ENCODE measurements at regions not wholly inside any gene's neighbourhood (a gene's known extent, or its start where the extent isn't known, plus 50 kb on each side); places are given as distances from the start of the nearest gene placed in this dataset.

- no peak for TF ChIP-seq SP1 (CRISPR knock-in tag; conservative IDR thresholded peaks at IDR 0.05)
- no peak for TF ChIP-seq JAZF1 (CRISPR knock-in tag; IDR thresholded peaks at IDR 0.05)
- no peak for TF ChIP-seq JUN (CRISPR knock-in tag; IDR thresholded peaks at IDR 0.05)
- TF ChIP-seq NR2C2 (CRISPR knock-in tag; IDR thresholded peaks at IDR 0.05) = no peak
- TF ChIP-seq, protein P1, sequence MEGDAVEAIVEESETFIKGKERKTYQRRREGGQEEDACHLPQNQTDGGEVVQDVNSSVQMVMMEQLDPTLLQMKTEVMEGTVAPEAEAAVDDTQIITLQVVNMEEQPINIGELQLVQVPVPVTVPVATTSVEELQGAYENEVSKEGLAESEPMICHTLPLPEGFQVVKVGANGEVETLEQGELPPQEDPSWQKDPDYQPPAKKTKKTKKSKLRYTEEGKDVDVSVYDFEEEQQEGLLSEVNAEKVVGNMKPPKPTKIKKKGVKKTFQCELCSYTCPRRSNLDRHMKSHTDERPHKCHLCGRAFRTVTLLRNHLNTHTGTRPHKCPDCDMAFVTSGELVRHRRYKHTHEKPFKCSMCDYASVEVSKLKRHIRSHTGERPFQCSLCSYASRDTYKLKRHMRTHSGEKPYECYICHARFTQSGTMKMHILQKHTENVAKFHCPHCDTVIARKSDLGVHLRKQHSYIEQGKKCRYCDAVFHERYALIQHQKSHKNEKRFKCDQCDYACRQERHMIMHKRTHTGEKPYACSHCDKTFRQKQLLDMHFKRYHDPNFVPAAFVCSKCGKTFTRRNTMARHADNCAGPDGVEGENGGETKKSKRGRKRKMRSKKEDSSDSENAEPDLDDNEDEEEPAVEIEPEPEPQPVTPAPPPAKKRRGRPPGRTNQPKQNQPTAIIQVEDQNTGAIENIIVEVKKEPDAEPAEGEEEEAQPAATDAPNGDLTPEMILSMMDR (IDR thresholded peaks at IDR 0.05) = no peak
- no peak for TF ChIP-seq NR1H2 (CRISPR knock-in tag; IDR thresholded peaks at IDR 0.05)
- TF ChIP-seq NFYB (CRISPR knock-in tag; conservative IDR thresholded peaks at IDR 0.05; ENCODE audit: low read depth) = no peak
- no peak for TF ChIP-seq SOX15 (CRISPR knock-in tag; IDR thresholded peaks at IDR 0.05)
- no peak for TF ChIP-seq GABPB1 (CRISPR knock-in tag; IDR thresholded peaks at IDR 0.05)
- TF ChIP-seq SMAD3 (CRISPR knock-in tag; IDR thresholded peaks at IDR 0.05; ENCODE audit: borderline replicate concordance) = no peak
- no peak for TF ChIP-seq CBFB (CRISPR knock-in tag; IDR thresholded peaks at IDR 0.05; ENCODE audit: low read depth)
- no peak for TF ChIP-seq NFE2L1 (CRISPR knock-in tag; IDR thresholded peaks at IDR 0.05)
- no peak for TF ChIP-seq ATF1 (CRISPR knock-in tag; IDR thresholded peaks at IDR 0.05)
- no peak for TF ChIP-seq USF1 (CRISPR knock-in tag; IDR thresholded peaks at IDR 0.05)
Observed at GRCh38 chr13:74322562-74322961, 188.4 kb upstream of the KLF12 start.

All from WTC11 (cell line).